ENCODE measurements at regions not wholly inside any gene's neighbourhood (a gene's known extent, or its start where the extent isn't known, plus 50 kb on each side); places are given as distances from the start of the nearest gene placed in this dataset.

DNA sequence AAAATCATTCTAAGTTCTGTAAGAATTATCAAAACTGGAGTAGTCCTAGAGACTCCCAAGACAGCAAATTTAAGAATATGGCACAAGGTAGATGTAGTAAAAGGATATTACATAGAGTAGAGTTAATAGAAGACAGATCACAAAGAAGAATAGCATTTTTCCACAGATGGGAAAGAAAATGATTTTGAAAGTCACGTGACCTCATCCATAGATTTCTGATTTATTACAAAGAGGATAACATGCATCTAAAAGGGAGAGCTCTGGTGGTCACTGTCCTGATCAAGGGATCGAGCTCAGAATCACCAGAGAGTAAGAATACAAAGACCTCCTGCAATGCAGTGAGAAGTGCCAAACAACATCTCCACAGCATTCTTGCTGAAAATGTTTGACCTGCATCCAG lies 354.4 kb downstream of the TBL1XR1 start:
- TF ChIP-seq, protein P1, sequence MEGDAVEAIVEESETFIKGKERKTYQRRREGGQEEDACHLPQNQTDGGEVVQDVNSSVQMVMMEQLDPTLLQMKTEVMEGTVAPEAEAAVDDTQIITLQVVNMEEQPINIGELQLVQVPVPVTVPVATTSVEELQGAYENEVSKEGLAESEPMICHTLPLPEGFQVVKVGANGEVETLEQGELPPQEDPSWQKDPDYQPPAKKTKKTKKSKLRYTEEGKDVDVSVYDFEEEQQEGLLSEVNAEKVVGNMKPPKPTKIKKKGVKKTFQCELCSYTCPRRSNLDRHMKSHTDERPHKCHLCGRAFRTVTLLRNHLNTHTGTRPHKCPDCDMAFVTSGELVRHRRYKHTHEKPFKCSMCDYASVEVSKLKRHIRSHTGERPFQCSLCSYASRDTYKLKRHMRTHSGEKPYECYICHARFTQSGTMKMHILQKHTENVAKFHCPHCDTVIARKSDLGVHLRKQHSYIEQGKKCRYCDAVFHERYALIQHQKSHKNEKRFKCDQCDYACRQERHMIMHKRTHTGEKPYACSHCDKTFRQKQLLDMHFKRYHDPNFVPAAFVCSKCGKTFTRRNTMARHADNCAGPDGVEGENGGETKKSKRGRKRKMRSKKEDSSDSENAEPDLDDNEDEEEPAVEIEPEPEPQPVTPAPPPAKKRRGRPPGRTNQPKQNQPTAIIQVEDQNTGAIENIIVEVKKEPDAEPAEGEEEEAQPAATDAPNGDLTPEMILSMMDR (IDR thresholded peaks at IDR 0.05 in 4 of 5, conservative IDR thresholded peaks at IDR 0.05 in 1 of 5): no peak
- TF ChIP-seq POLR2A (IDR thresholded peaks at IDR 0.05): no peak

Data from gastrocnemius medialis (tissue), 4 donors.